COR-L47 (cell line): ENCODE measurements at regions not wholly inside any gene's neighbourhood (a gene's known extent, or its start where the extent isn't known, plus 50 kb on each side); places are given as distances from the start of the nearest gene placed in this dataset.
"Not testable (repeated sequence)": the region's sequence is repeated elsewhere in the genome, so short reads cannot be mapped to it uniquely, and the experiment has no call there.

Source experiments
- DNase-seq: peaks from one replicate; lab custom pipeline; 2025; lab: John Stamatoyannopoulos, UW

DNA sequence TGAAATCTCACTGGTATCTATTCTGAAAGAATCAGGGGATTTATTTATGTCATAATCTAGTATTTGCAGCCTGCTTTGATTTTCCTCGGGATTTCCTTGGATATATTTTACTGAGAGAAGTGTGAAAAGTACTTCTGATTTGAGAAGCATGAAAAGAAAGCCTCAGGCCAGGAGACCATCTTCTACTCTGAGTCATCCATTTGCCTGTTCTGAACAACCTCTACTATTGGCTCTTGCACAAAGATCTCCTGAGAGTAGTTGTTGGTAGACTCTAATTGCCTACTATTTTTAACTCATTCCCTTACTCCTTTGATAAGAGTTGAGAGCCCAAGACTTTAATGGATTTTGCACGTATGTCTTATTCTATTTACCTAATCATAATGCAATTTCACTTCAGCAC lies 318.9 kb downstream of the BCHE start:
- no peak for DNase-seq

DNA sequence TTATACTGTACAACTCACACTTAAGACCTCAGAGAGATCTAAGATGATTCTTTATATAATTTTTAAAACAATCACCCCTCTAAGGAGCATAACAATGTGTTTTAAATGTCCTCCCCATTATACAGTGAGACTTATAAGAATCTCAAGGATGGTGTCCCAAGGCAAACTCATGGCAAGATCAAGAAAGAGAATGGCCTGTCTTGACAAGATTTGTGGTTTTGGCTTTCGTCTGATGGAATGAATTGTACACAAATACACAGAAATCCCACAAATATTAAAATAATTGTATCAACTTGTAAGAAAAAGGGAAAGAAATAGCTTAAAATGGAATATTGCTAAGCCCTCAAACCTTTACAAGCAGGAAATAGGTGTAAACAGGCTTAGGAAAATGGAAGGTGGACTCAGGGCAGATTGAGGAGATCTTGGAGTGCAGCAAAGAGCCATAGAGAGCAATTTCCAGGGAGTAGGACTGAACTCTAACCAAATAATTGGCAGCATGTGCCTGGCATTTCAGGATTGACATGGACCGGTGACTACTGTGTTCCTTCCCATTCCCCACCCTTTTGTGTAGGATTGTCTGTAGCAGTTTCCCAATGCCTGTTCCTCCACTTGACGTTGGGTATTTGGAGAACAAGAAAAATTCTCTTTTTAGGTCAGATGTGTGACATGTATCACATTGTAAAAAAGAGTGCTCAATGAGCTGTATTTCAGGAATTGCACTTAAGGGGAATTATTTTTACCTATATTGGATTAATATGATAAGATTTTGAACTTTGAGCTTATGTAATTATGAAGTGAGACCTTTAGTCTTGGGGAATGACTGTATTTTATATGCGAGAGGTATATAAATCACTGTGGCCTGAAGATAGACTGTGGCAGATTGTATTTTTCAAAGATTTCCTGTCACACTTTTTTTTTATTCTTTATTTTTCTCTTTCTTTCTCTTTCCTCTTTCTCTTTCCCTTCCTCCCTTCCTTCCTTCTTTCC lies 317.8 kb upstream of the SLITRK3 start:
- no peak for DNase-seq

DNA sequence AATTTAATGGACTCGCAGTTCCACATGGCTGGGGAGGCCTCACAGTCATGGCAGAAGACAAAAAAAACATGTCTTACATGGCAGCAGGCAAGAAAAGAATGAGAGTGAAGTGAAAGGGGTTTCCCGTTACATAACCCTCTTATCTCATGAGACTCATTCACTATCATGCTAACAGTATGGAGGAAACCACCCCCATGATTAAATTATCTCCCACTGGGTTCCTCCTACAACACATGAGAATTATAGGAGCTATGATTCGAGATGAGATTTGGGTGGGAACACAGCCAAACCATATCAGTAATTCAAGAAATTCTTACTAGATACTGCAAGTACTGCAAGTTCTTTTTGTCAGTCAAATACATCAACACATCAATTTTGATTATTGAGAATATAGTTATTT lies 311.4 kb upstream of the SLITRK3 start:
- no peak for DNase-seq

DNA sequence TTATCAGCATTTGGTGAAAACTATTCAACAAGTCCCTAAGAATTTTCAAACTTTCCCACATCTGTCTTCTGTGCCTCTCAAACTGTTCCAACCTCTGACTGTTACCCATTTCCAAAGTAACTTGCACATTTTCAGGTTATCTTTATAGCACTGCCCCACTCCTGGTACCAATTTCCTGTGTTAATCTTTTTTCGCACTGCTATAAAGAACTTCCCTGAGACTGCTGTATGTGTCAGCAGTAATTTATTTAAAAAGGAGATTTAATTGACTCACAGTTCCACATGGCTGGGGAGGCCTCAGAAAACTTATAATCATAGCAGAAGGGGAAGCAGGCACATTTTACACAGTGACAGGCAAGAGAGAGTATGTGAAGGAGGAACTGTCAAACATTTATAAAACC lies 310.9 kb upstream of the SLITRK3 start:
- no peak for DNase-seq

DNA sequence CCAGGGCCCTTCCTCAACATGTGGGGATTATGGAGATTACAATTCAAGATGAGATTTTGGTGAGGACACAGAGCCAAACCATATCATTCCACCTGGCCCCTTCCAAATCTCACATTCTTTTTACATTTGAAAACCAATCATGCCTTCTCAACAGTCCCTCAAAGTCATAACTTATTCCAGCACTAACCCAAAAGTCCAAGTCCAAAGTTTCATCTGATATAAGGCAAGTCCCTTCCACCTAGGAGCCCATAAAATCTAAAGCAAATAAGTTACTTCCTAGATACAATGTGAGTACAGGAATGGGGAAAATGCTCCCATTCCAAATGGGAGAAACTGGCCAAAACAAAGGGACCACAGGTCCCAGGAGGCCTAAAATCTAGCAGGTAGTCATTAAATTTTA lies 309.5 kb upstream of the SLITRK3 start:
- DNase-seq: no peak

DNA sequence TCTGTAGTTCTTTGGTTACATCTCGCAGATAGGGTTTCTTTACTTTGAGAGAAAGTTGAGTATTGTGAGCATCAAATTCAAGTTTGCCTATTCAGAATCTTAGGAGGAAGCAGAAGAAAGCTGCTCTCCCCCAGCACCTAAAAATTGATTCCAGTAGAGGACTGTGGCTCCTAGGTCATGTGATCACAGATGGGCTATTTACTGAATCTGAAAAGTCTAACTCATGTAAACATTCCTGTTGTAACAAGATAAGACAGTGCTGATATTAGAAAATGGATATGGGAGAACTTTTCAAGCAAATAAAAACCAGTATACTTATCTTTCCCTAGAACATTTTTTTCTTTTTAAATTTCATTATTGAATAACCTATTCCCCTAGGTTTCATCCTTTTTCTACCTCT lies 308.4 kb upstream of the SLITRK3 start:
- DNase-seq: no peak

DNA sequence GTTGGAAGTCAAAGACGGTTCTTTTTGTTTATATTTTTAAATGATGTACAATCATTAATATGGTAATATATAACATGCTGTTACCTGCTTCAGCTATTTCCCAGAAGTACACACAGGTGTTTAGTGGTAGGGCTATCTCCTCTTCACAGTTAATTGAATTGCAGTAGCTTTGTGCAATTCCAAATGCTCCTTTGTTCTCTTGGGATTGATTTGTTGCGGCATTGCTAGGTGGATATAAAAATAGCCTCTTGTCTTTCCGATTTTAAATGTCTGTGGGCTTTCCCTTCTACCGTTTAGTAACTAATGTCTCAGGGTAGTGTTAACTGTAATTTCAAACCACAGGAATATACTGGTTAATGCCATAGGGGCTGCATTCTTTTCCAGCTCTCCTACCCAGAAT lies 307.6 kb upstream of the SLITRK3 start:
- DNase-seq: no peak

DNA sequence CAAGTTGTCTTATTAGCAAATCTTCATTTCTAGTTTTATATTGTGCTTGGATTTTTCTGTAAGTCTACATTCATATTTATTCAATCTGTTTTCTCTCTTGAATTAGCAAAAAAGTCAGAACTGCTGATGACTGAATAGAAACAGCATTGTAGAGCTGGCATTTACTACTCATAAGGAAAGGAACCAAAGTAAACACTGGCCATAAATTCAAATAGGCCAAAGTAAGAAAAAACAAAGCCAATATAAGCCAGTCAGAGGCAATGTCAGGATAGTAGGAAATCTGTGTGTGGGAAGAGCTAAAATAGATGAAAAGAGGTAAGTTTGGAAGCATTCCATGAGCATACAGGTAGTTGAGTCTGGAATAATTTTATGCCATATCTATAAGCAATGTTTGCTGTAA lies 307.2 kb upstream of the SLITRK3 start:
- no peak for DNase-seq

DNA sequence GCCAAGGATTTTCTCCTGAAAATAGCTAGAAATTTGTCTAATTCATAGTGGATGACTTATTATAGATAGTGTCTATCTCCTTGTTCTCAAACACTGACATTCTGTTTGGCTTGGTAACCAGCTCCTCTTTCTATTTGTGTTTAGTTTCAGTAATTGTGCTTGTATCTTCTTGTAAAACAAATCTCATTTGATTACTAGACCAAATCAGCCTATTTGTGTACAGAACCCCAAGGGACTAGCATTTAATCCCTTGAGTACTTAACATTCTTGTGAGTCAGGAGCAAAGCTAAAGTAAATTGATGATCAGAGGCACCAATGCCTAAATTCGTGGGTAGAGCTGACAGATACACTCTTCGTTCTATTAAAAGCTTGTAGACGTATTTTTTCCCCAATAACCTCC lies 306.5 kb upstream of the SLITRK3 start:
- no peak for DNase-seq

DNA sequence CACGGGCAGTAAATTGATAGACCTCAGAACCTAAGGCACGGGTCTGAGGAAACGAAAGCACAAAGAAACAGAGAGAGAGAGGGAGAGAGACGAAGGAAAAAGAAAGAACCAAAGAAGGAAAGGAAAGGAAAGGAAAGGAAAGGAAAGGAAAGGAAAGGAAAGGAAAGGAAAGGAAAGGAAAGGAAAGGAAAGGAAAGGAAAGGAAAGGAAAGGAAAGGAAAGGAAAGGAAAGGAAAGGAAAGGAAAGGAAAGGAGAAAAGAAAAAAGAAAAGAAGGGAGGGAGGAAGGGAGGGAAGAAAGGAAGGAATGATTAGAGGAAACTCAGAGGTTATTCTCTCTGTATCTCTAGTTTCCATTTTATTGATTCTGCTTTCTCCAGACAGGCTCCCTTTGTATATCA lies 302.6 kb upstream of the SLITRK3 start:
- DNase-seq: not testable (repeated sequence)

DNA sequence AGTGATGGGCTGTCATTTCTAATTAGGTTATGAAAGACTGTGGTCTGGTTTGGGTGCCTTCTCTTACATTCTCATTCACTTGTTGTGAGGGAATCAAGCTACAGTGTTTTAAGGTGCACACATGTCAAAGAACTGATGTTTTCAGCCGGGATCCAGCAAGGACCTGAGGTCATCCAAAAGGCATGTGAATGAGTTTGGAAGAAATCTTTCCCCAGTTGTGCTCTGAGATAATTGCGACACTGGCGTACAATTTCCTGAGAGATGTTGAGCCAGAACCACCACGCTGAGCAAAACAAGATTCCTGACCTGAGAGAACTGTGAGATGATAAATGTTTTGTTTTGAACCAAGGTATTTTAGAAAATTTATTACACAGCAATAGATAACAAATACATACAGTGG lies 295.3 kb upstream of the SLITRK3 start:
- no peak for DNase-seq

DNA sequence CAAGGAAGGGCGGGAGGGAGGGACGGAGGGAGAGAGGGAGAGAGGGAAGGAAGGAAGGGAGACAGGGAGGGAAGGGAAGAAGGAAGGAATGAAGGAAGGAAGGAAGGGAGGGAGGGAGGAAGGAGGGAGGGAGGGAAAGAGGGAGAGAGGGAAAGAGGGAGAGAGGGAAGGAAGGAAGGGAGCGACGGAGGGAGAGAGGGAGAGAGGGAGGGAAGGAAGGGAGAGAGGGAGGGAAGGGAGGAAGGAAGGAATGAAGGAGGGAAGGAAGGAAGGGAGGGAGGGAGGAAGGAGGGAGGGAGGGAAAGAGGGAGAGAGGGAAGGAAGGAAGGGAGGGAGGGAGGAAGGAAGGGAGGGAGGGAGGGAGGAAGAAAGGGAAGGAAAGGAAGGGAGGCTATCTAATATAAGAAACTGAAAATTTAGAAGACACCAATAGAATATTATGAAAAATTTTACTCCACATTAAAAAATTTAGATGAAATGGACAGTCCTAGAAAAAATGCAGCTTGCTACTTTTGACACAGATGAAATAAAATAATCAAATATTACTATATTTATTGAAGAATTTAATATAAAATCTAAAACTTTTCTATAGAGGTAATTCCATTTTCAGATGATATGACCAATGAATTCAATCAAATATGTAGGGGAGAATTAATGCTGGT lies 280.3 kb upstream of the SLITRK3 start:
- DNase-seq: no peak

DNA sequence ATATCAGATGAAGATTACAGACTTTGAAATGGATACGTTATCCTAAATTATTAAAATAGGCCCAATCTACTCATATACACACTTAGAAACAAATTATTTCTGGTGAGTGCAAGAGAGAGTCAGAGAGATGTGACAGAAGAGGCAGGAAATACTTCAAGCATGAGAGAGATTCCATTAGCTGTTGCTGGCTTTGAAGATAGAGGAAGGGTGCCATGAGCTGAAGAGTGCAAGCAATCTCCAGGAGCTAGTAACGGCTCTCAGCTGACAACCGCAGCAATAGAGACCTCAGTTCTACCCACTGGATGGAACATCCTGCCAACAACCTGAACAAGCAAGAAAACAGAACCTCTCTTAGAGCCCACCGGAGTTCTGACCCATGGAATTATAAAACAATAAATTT lies 270.7 kb upstream of the SLITRK3 start:
- DNase-seq: no peak

DNA sequence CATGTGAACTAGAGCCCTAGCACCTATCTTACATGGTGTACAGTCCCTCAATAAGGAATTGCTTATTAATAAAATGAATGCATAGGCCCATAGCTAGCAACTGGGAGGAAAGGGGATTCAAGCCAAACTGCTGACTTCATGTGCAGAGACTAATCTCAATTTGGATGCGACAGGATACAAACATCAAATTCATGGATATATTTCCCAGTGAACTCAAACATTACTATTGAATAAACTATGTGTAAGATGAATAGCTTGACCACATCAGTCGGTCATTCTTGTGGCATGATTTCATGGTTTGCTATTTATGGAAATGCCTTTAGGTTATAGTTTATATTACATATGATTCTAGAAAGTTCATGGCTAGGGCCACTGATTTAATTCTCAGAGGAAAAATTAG lies 268.6 kb upstream of the SLITRK3 start:
- DNase-seq: no peak

DNA sequence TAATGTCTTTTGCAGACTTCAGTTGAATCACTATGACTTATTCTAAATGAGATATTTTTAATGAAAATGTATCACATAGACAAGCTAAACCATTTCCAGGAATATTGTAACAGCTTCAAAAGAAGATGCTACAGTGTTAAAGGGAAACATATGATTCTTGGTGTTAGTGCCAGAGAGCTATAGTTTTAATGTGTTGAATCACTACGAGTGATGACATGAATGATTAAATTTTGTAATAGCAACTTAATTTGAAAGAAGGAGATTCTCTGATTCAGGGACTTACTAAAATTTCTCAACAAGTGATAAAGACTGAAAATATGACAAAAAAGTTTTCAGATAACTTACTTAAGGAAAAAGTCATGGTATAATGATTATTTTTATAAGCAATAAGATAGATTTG lies 267.3 kb upstream of the SLITRK3 start:
- DNase-seq: no peak

DNA sequence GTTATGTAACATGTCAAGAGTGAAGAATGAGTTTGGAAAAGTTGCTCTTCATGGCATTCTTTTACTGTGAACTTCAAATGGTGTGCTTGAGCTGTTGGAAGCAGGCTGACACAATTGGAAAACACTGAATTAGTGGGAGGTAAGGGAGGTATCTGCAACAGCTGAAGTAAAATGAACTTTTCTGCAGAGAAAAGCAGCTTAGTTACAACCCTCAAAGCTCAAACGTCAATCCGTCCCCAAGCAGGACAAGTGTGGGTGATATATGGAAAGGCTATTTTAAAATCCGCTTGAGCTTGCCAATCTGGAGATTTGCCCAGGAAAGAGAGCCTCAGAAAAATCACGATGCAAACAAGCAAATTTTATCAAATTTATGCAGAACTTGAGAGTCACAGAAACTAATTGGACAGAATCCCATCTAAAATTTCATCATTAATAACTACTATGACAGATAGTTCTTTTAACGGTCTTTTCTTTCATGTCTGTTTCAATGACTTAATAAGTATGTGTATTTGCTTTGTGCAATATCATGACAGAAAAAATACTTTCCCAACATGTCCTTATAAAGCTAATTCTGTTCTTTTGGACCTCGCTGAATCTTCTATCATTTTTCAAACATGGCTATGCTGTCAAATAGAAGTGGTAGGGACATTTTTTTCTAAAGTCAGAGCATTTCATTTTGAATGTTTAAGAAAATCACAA lies 266.6 kb upstream of the SLITRK3 start:
- no peak for DNase-seq

DNA sequence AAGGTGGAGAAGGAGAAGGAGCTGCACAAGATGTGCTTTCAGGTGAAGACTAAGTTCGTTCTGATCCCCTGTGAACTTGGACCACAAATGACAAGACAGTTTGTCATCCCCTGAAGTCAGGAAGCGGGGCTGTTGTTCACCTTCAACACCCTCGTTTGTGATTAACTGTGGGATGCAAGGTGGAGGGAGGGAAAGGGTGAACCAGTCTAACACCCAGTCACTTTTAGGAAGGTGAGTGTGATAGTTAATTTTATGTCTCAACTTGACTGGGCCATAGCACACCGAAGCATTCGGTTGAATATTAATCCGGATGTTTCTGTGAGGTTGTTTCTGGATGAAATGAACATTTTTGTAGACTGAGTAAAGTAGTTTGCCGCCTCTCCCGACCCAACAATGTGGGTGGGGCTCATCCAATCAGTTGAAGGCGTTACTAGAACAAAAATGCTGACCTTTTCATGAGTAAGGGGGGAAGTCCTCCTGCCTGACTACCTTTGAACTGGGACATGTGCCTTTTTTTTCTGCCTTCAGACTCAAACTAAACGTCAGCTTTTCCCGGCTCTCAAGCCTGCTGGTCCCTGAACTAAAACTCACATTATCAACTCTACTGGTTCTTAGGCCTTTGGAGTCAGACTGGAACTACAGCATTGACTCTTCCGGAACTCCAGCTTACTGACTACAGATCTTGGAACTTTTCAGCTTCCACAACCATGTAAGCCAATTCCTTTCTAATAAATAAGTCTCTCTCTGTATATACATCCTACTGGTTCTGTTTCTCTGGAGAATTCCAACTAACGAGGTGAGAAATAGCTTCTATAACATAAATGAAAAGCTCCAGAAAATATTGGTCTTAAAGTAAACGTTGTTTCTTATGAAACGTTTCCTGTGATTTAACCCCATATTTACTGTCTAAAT lies 264.0 kb upstream of the SLITRK3 start:
- DNase-seq: no peak

DNA sequence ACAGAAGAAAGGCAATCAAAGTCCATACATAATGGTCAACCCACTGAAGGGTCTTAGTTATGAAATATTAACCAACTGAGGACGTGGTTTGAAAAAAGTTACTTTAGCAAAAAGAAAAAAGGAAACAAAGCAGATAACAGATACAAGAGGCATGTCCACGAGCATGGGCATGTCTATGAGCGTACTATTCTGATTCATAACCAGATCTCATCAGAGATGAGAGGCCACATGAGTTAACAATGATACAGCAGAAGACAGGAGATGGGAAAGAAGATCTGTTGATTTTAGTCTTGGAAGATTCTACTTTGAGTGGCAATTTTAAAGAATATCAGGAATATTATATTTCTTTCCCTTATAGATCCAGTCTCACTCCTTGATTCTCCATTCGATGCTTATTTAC lies 262.9 kb upstream of the SLITRK3 start:
- DNase-seq: no peak

DNA sequence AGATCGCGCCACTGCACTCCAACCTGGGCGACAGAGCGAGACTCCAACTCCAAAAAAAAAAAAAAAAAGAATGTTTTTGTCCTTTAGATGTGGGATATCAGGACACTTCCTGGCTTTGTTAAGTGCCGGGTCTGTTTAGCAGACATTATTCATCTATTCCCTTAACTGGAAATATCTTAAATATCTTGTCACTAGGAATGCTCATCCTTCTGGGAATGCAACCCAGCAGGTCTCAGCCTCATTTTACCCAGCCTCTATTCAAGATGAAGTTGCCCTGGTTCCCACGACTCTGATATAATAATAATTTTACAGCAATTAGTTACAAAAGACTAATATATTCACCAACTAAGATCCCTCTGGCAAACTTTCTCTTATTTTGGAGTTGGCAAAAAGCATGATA lies 260.9 kb upstream of the SLITRK3 start:
- no peak for DNase-seq

DNA sequence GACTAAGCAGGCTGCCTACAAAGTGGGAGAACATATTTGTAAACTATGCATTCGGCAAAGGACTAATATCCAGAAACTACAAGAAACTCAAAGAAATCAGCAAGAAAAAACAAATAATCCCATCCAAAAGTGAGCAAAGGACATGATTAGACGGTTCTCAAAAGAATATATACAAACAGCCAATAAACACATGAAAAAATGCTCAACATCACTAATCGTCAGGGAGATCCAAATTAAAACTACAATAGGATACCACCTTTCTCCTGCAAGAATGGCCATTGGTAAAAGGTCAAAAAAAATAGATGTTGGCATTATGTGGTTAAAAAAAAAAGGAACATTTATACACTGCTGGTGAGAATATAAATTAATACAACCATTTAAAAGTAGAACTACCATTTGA lies 259.6 kb upstream of the SLITRK3 start:
- no peak for DNase-seq

DNA sequence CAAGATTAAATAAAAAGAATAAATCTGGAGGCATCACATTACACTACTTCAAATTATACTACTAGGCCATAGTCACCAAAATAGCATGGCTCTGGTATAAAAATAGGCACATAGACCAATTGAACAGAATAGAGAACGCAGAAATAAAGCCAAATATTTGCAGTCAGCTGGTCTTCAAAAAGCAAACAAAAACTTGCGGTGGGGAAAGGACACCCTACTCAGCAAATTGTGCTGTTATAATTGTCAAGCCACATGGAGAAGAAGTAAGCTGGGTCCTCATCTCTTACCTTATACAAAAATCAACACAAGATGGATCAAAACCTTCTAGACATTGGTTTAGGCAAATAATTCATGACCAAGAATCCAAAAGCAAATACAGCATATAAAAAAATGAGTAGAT lies 259.2 kb upstream of the SLITRK3 start:
- DNase-seq: no peak
